Osteoblast (primary cell): ENCODE measurements at regions not wholly inside any gene's neighbourhood (a gene's known extent, or its start where the extent isn't known, plus 50 kb on each side); places are given as distances from the start of the nearest gene placed in this dataset.
A peak's percentile ranks its signal among the peaks of the same experiment; 100 is the strongest.

ENCODE experiments used
- DNase-seq: peaks from one replicate; pipeline ENCODE4 v3.0.0; 2011; ENCODE audit warnings: low spot score, mixed read lengths; ENCODE audit not compliant: insufficient read length; ENCODE audit errors: missing footprints
- H2AFZ ChIP-seq: 2 replicates; pipeline ENCODE4 v1.6.0; 2011; ENCODE audit warnings: mild to moderate bottlenecking, low read length
- H3K27ac ChIP-seq: 2 replicates; pipeline ENCODE4 v1.5.1; 2011; ENCODE audit warnings: mild to moderate bottlenecking, low read depth, low read length, moderate library complexity
- H3K27me3 ChIP-seq: 2 replicates; pipeline ENCODE4 v1.6.0; 2012; ENCODE audit warnings: mild to moderate bottlenecking, control low read depth, inconsistent platforms, low read length, moderate library complexity; ENCODE audit not compliant: insufficient read depth
- H3K36me3 ChIP-seq: 2 replicates; pipeline ENCODE4 v1.5.1; 2011; ENCODE audit warnings: mild to moderate bottlenecking, low read length, control low read depth, moderate library complexity; ENCODE audit not compliant: insufficient read depth
- H3K4me1 ChIP-seq: 2 replicates; pipeline ENCODE4 v1.5.1; 2011; ENCODE audit warnings: mild to moderate bottlenecking, low read length, control low read depth, moderate library complexity; ENCODE audit not compliant: insufficient read depth
- H3K4me2 ChIP-seq: 2 replicates; pipeline ENCODE4 v1.6.0; 2011; ENCODE audit warnings: mild to moderate bottlenecking, low read length; ENCODE audit not compliant: insufficient read depth
- H3K4me3 ChIP-seq: fragments of 200-600 bp; sonication (generic); 3 replicates; pipeline ENCODE4 v1.5.1; 2012; ENCODE audit warnings: mild to moderate bottlenecking, low read length, inconsistent platforms; ENCODE audit not compliant: insufficient read depth
- H3K79me2 ChIP-seq: 2 replicates; pipeline ENCODE4 v1.6.0; 2012; ENCODE audit warnings: mild to moderate bottlenecking, low read length, control low read depth, inconsistent platforms; ENCODE audit not compliant: insufficient read depth
- H3K9me3 ChIP-seq: 2 replicates; pipeline ENCODE4 v1.5.1; 2011; ENCODE audit warnings: low read depth, low read length, control low read depth
- H4K20me1 ChIP-seq: 2 replicates; pipeline ENCODE4 v1.6.0; 2012; ENCODE audit warnings: mild to moderate bottlenecking, low read length, control low read depth; ENCODE audit not compliant: insufficient read depth
- TF ChIP-seq, protein P1 (sequence below): IDR thresholded peaks from 2 replicates; pipeline ENCODE4 v1.5.1; 2011; ENCODE audit warnings: mild to moderate bottlenecking, low read depth, low read length, moderate library complexity; ENCODE audit errors: extremely low read depth

DNA sequence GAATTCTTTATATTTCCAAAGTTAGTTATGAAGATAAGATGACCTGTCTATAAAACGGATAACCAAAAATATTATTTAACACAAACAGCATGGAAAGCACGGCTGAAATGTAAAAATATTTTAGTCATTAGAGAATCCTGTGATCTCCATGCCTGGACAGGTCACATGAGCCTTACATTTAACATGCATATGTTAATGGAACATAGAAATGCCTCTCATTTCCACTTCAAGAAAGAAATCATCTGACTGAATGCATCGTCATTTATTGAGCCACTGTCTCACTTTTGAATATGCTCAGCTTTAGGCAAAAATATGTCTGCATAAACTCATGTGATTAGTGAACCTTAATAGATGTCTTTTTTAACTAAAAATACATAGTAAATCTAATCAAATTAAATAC, 115.5 kb upstream of the COL24A1 start:
- no peaks in the 10 kb centered on the region for H3K9me3 ChIP-seq
- H3K36me3 ChIP-seq: no peaks in the 10 kb centered on the region
- H3K27me3 ChIP-seq: no peaks in the 10 kb centered on the region
- H4K20me1 ChIP-seq: no peaks in the 10 kb centered on the region
- no peaks in the 10 kb centered on the region for H3K4me1 ChIP-seq
- H3K4me2 ChIP-seq: no peak overlapping the region
- DNase-seq: peak; percentile 17
- H3K79me2 ChIP-seq: no peaks in the 10 kb centered on the region
- H3K27ac ChIP-seq: no peak overlapping the region
- TF ChIP-seq, protein P1, sequence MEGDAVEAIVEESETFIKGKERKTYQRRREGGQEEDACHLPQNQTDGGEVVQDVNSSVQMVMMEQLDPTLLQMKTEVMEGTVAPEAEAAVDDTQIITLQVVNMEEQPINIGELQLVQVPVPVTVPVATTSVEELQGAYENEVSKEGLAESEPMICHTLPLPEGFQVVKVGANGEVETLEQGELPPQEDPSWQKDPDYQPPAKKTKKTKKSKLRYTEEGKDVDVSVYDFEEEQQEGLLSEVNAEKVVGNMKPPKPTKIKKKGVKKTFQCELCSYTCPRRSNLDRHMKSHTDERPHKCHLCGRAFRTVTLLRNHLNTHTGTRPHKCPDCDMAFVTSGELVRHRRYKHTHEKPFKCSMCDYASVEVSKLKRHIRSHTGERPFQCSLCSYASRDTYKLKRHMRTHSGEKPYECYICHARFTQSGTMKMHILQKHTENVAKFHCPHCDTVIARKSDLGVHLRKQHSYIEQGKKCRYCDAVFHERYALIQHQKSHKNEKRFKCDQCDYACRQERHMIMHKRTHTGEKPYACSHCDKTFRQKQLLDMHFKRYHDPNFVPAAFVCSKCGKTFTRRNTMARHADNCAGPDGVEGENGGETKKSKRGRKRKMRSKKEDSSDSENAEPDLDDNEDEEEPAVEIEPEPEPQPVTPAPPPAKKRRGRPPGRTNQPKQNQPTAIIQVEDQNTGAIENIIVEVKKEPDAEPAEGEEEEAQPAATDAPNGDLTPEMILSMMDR: no peak
- no peak overlapping the region for H2AFZ ChIP-seq
- no peak overlapping the region for H3K4me3 ChIP-seq

DNA sequence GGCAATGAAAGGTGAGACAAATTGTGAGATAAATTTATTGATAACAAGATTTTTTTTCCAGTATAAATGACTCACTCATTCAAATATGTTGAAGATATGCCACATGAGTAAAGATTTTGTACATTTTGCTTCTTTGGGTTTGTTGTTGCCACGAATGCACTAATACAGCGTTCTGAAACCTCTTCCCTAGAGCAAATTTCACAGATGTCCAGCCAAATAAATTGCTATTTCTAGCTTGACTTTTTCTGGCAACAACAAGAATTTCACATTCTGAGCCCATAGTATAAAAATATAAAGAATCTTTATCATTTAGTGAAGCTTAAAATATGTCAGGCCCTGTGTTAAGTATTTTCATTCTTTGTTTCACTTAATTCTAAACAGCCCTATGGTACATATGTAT, 114.5 kb upstream of the COL24A1 start:
- H3K27me3 ChIP-seq: no peaks in the 10 kb centered on the region
- no peaks in the 10 kb centered on the region for H3K79me2 ChIP-seq
- H3K27ac ChIP-seq: no peak overlapping the region
- H3K9me3 ChIP-seq: no peaks in the 10 kb centered on the region
- H4K20me1 ChIP-seq: no peaks in the 10 kb centered on the region
- H3K4me3 ChIP-seq: no peak overlapping the region
- H3K4me2 ChIP-seq: no peak overlapping the region
- DNase-seq: no peak
- no peaks in the 10 kb centered on the region for H3K36me3 ChIP-seq
- TF ChIP-seq, protein P1: no peak
- no peaks in the 10 kb centered on the region for H3K4me1 ChIP-seq
- H2AFZ ChIP-seq: no peak overlapping the region

DNA sequence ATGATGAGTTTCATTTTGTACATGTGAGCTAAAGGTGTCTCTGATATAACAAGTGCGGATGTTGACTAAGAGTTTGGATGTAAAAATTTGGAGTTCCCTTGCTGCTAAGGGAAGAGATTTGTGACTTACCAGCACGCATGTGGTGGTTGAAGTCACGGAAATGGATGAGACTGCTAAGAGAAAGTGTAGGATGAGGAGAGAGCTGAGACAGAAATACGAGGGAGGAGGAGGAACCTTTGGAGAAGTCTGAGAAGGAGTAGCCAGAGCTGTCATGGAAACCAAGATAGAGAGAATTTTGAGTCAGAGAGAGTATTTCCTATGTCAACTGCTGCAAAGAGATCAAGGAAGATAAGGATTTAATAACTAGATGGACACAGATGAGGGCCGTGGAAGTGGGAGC, 106.5 kb upstream of the COL24A1 start:
- no peak overlapping the region for H3K4me2 ChIP-seq

GRCh38 chr1:86260476-86260875, 103.9 kb upstream of the COL24A1 start:
- H3K4me3 ChIP-seq: no peak overlapping the region
- no peak overlapping the region for H3K27ac ChIP-seq
- no peak overlapping the region for H3K4me2 ChIP-seq
- TF ChIP-seq, protein P1: no peak
- H3K4me1 ChIP-seq: no peaks in the 10 kb centered on the region
- DNase-seq: no peak
- no peak overlapping the region for H2AFZ ChIP-seq
- H3K79me2 ChIP-seq: no peaks in the 10 kb centered on the region
- H3K27me3 ChIP-seq: no peaks in the 10 kb centered on the region
- no peaks in the 10 kb centered on the region for H4K20me1 ChIP-seq
- H3K36me3 ChIP-seq: no peaks in the 10 kb centered on the region
- no peaks in the 10 kb centered on the region for H3K9me3 ChIP-seq

More for the DNA sequence above, 106.5 kb upstream of the COL24A1 start:
- Histone ChIP-seq H3K9me3 (no peaks in the 10 kb centered on the region), H3K79me2 (no peaks in the 10 kb centered on the region), H4K20me1 (no peaks in the 10 kb centered on the region), H3K27me3 (no peaks in the 10 kb centered on the region), H3K27ac (no peak overlapping the region), H3K4me1 (no peaks in the 10 kb centered on the region), H3K4me3 (no peak overlapping the region), H2AFZ (no peak overlapping the region), H3K36me3 (no peaks in the 10 kb centered on the region)
- TF ChIP-seq, protein P1: no peak
- peak; percentile 25 for DNase-seq
